Panc1 (cell line): ENCODE measurements at regions not wholly inside any gene's neighbourhood (a gene's known extent, or its start where the extent isn't known, plus 50 kb on each side); places are given as distances from the start of the nearest gene placed in this dataset.
A peak's percentile ranks its signal among the peaks of the same experiment; 100 is the strongest.

Experiments used
- ATAC-seq: fragments of 200-7000 bp; cut with Tn5 transposase; 2 replicates; pipeline ENCODE4 v1.9.1; 2020; ENCODE audit warnings: mild to moderate bottlenecking, moderate library complexity
- BruUV-seq: library from RNA; stranded (reverse); fragments of 400-500 nt; replicated peaks from 2 replicates; lab custom pipeline; 2021; lab: Mats Ljungman, UMichigan
- CTCF ChIA-PET: fragments of 300-600 bp; sonication (Branson Sonifier 250); formaldehyde crosslinking; loops from one replicate; lab custom pipeline; 2022; ENCODE audit warnings: antibody characterized with exemption; lab: Charles Lee
- POLR2A ChIA-PET: fragments of 300-600 bp; sonication (Branson Sonifier 250); formaldehyde crosslinking; loops from one replicate; lab custom pipeline; 2022; ENCODE audit warnings: antibody characterized with exemption; lab: Charles Lee
- DNase-seq: peaks from one replicate; pipeline ENCODE4 v3.0.0-alpha.2; 2010; ENCODE audit warnings: low read depth, low spot score
- H3K27ac ChIP-seq: 2 replicates; pipeline ENCODE4 v1.5.1; 2011; ENCODE audit warnings: mild to moderate bottlenecking, low read length, inconsistent platforms
- H3K27me3 ChIP-seq: fragments of 200-500 bp; sonication (Bioruptor generic); 2 replicates; pipeline ENCODE4 v1.6.0; 2014; ENCODE audit warnings: low read length, inconsistent platforms; ENCODE audit not compliant: control insufficient read depth, insufficient read depth
- H3K36me3 ChIP-seq: fragments of 200-500 bp; sonication (Bioruptor generic); 2 replicates; pipeline ENCODE4 v1.5.1; 2014; ENCODE audit warnings: inconsistent platforms, mild to moderate bottlenecking, low read length, moderate library complexity; ENCODE audit not compliant: control insufficient read depth, insufficient read depth
- H3K4me1 ChIP-seq: 2 replicates; pipeline ENCODE4 v1.5.1; 2011; ENCODE audit warnings: inconsistent platforms, mild to moderate bottlenecking, low read length, moderate library complexity; ENCODE audit not compliant: control insufficient read depth, insufficient read depth
- H3K4me3 ChIP-seq, 2 experiments: 2 replicates each; pipeline ENCODE4 v1.5.1; 2011 to 2012; ENCODE audit warnings: low read depth in 2 of 2, low read length in 2 of 2, mild to moderate bottlenecking in 2 of 2, inconsistent platforms in 1 of 2, moderate library complexity in 1 of 2
- H3K9me3 ChIP-seq: fragments of 200-500 bp; sonication (Bioruptor generic); 2 replicates; pipeline ENCODE4 v1.5.1; 2014; ENCODE audit warnings: low read depth, mild to moderate bottlenecking, inconsistent platforms, low read length, moderate library complexity; ENCODE audit not compliant: control insufficient read depth, insufficient read depth
- POLR2AphosphoS5 ChIP-seq: IDR thresholded peaks from 2 replicates; pipeline ENCODE4 v1.6.1; 2012; ENCODE audit warnings: mild to moderate bottlenecking, low read depth, low read length, moderate library complexity
- SIN3A ChIP-seq: IDR thresholded peaks from 2 replicates; pipeline ENCODE4 v1.6.1; 2012; ENCODE audit warnings: low read depth, mild to moderate bottlenecking, low read length, moderate library complexity, borderline replicate concordance; ENCODE audit not compliant: insufficient read depth
- TCF7L2 ChIP-seq: IDR thresholded peaks from 2 replicates; pipeline ENCODE4 v1.6.1; 2011; ENCODE audit warnings: mild to moderate bottlenecking, low read depth, low read length, inconsistent platforms
- in situ Hi-C: cut with HindIII; loops from 2 replicates; pipeline ENCODE4 v1.10.0; 2016; ENCODE audit warnings: low sequenced_read_pairs, low pct_unique_long_range_greater_than_20kb
- intact Hi-C: fragments of 100-400 bp; cut with micrococcal nuclease; formaldehyde crosslinking; loops from one replicate; pipeline ENCODE4 v1.10.0; 2022; ENCODE audit not compliant: unreplicated experiment
- TF ChIP-seq, protein P1 (sequence below), 2 experiments: IDR thresholded peaks; 2 replicates each; pipeline ENCODE4 v1.6.1; 2011 to 2012; ENCODE audit warnings: low read depth in 2 of 2, control low read depth in 1 of 2, low read length in 1 of 2, mild to moderate bottlenecking in 1 of 2, moderate library complexity in 1 of 2; ENCODE audit not compliant: insufficient read depth in 1 of 2
- TF ChIP-seq, protein P2 (sequence below): fragments of 450-650 bp; IDR thresholded peaks from 2 replicates; pipeline ENCODE4 v1.5.1; 2017; ENCODE audit warnings: mild to moderate bottlenecking

DNA sequence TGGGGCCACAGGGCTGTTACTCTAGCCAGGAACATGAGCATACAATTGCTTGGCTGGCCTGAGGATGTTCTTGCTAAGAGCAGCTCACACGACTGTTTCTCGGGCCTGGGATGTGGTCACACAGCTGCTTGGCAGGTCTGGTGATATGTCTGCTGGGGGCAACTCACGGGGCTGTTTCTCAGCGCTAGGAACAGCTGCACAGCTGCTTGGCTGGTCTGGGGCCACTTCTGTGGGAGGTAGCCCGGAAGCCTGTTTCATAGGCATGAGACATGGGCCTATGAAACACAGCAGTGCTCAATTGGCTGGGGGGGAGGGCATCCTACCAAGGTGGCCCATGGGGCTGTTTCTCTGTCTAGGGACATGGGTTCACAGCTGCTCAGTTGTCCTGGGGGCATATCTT, 73.4 kb upstream of the DDHD1 start:
- intact Hi-C loops = no loop called here
- no peak for TF ChIP-seq POLR2AphosphoS5
- no peaks in the 10 kb centered on the region for H3K27me3 ChIP-seq
- DNase-seq = no peak
- no peak overlapping the region for H3K4me3 ChIP-seq
- H3K9me3 ChIP-seq = no peaks in the 10 kb centered on the region
- CTCF ChIA-PET = no interaction called here
- POLR2A ChIA-PET = no interaction called here
- no peaks in the 10 kb centered on the region for H3K36me3 ChIP-seq
- no peak overlapping the region for H3K27ac ChIP-seq
- H3K4me1 ChIP-seq = no peaks in the 10 kb centered on the region
- ATAC-seq = no peak
- no TSS peak for BruUV-seq
- in situ Hi-C loops = no loop called here

DNA sequence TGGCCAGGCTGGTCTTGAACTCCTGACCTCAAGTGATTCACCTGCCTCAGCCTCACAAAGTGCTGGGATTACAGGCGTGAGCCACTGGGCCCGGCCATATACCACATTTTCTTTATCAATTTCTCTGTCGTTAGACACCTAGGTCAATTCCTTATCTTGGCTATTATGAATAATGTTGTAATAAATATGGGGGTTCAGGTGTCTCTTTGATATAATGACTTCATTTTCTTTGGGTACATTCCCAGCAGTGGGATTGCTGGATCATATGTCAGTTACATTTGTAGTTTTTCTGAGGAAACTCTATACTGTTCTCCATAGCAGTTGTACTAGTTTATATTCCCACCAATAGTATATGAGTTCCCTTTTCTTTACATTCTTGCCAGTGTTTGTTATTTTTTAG, 67.8 kb upstream of the DDHD1 start:
- no peaks in the 10 kb centered on the region for H3K27me3 ChIP-seq
- H3K4me3 ChIP-seq = no peak overlapping the region
- in situ Hi-C loops = no loop called here
- POLR2A ChIA-PET = no interaction called here
- DNase-seq = no peak
- H3K9me3 ChIP-seq = no peaks in the 10 kb centered on the region
- intact Hi-C loops = no loop called here
- TF ChIP-seq, protein P1, sequence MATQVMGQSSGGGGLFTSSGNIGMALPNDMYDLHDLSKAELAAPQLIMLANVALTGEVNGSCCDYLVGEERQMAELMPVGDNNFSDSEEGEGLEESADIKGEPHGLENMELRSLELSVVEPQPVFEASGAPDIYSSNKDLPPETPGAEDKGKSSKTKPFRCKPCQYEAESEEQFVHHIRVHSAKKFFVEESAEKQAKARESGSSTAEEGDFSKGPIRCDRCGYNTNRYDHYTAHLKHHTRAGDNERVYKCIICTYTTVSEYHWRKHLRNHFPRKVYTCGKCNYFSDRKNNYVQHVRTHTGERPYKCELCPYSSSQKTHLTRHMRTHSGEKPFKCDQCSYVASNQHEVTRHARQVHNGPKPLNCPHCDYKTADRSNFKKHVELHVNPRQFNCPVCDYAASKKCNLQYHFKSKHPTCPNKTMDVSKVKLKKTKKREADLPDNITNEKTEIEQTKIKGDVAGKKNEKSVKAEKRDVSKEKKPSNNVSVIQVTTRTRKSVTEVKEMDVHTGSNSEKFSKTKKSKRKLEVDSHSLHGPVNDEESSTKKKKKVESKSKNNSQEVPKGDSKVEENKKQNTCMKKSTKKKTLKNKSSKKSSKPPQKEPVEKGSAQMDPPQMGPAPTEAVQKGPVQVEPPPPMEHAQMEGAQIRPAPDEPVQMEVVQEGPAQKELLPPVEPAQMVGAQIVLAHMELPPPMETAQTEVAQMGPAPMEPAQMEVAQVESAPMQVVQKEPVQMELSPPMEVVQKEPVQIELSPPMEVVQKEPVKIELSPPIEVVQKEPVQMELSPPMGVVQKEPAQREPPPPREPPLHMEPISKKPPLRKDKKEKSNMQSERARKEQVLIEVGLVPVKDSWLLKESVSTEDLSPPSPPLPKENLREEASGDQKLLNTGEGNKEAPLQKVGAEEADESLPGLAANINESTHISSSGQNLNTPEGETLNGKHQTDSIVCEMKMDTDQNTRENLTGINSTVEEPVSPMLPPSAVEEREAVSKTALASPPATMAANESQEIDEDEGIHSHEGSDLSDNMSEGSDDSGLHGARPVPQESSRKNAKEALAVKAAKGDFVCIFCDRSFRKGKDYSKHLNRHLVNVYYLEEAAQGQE (IDR thresholded peaks at IDR 0.05; ENCODE audit: insufficient read depth in 1 of 2, low read depth in 2 of 2, low read length in 1 of 2) = no peak
- TF ChIP-seq TCF7L2 (no peak), POLR2AphosphoS5 (no peak), SIN3A (no peak)
- TF ChIP-seq, protein P2, sequence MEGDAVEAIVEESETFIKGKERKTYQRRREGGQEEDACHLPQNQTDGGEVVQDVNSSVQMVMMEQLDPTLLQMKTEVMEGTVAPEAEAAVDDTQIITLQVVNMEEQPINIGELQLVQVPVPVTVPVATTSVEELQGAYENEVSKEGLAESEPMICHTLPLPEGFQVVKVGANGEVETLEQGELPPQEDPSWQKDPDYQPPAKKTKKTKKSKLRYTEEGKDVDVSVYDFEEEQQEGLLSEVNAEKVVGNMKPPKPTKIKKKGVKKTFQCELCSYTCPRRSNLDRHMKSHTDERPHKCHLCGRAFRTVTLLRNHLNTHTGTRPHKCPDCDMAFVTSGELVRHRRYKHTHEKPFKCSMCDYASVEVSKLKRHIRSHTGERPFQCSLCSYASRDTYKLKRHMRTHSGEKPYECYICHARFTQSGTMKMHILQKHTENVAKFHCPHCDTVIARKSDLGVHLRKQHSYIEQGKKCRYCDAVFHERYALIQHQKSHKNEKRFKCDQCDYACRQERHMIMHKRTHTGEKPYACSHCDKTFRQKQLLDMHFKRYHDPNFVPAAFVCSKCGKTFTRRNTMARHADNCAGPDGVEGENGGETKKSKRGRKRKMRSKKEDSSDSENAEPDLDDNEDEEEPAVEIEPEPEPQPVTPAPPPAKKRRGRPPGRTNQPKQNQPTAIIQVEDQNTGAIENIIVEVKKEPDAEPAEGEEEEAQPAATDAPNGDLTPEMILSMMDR = no peak
- no TSS peak for BruUV-seq
- H3K36me3 ChIP-seq = no peaks in the 10 kb centered on the region
- no peaks in the 10 kb centered on the region for H3K4me1 ChIP-seq
- no peak overlapping the region for H3K27ac ChIP-seq
- CTCF ChIA-PET = no interaction called here
- no peak for ATAC-seq

DNA sequence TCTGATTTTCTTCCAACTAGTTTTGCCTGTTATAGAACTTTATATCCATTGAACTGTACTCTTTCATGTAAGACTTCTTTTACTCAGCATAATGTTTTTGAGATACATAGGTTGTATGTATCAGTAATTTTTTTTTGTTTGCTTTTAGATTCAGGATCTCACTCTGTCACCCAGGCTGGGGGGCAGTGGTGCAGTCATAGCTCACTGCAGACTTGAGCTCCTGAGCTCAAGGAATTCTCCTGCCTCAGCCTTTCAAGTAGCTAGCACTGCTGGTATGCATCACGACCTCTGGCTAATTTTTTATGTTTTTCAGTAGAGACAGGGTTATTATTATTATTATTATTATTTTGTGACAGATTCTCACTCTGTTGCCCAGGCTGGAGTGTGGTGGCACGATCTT, 65.0 kb upstream of the DDHD1 start:
- DNase-seq (no peak), ATAC-seq (no peak)
- intact Hi-C loops (no loop called here), in situ Hi-C loops (no loop called here)
- no peaks in the 10 kb centered on the region for H3K27me3 ChIP-seq
- peak overlapping the region; percentile 23; the same call in 1 of the 2 replicates for H3K27ac ChIP-seq
- BruUV-seq = no TSS peak
- no peaks in the 10 kb centered on the region for H3K4me1 ChIP-seq
- ChIA-PET CTCF (interaction anchor here (0.6 to 0.7 kb wide), 2 partner anchors 41 to 239 kb away, joined by 3 read pairs; no protein-coding TSS in a partner anchor), POLR2A (no interaction called here)
- TF ChIP-seq, protein P1 (IDR thresholded peaks at IDR 0.05; ENCODE audit: insufficient read depth in 1 of 2, low read depth in 2 of 2, low read length in 1 of 2) = no peak
- TF ChIP-seq TCF7L2 (no peak), SIN3A (no peak), POLR2AphosphoS5 (no peak)
- no peaks in the 10 kb centered on the region for H3K36me3 ChIP-seq
- no peaks in the 10 kb centered on the region for H3K9me3 ChIP-seq
- H3K4me3 ChIP-seq = peak overlapping the region; percentile 45 to 52
